Peyer's patch (tissue), 4 donors: ENCODE measurements at regions not wholly inside any gene's neighbourhood (a gene's known extent, or its start where the extent isn't known, plus 50 kb on each side); places are given as distances from the start of the nearest gene placed in this dataset.

ENCODE experiments used
- CTCF ChIP-seq, 6 experiments: fragments of 450-650 bp in 4 of 6; fragments of 200-600 bp in 2 of 6; sonication (generic) in 1 of 6; IDR thresholded peaks; one replicate each; pipeline ENCODE4 v1.5.1; 2017 to 2019; ENCODE audit warnings: antibody characterized with exemption in 6 of 6, mild to moderate bottlenecking in 3 of 6, moderate library complexity in 1 of 6
- POLR2A ChIP-seq, 2 donors: fragments of 450-650 bp; IDR thresholded peaks; one replicate each; pipeline ENCODE4 v1.5.1; 2017; ENCODE audit warnings: antibody characterized with exemption in 2 of 2, mild to moderate bottlenecking in 2 of 2, moderate library complexity in 2 of 2

- TF ChIP-seq CTCF (IDR thresholded peaks at IDR 0.05) (peak in 1 of 6 experiments; percentile 42), POLR2A (IDR thresholded peaks at IDR 0.05) (no peak)
Observed at GRCh38 chr14:97177016-97177415, 379.8 kb downstream of the VRK1 start.
